ENCODE measurements at regions not wholly inside any gene's neighbourhood (a gene's known extent, or its start where the extent isn't known, plus 50 kb on each side); places are given as distances from the start of the nearest gene placed in this dataset.
A peak's percentile ranks its signal among the peaks of the same experiment; 100 is the strongest.

DNA sequence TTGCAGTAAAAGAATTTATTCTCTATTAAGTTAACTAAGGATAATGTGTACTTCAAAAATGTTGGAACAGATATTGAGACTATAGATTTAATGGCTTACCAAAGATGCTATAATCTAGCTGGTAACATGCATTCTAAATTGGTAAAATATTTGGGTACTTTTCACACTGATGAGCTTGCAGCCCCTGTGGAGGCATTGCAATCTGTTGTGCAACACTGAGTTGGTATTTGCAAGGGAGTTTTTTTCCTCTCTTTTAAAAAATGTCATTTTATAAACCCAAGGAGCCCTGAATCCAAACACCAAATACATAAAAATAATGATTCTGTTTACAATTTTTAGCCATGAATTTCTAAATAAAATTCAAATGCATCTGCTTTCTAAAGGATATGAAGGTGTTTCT lies 944.8 kb downstream of the DTWD2 start:
- DNase-seq (no peak), FAIRE-seq (no peak)
- no peaks in the 10 kb centered on the region for H3K9me3 ChIP-seq (ENCODE audit: control insufficient read depth in 2 of 2, insufficient read depth in 1 of 2, low read depth in 1 of 2, low read length in 1 of 2)
- H3K4me1 ChIP-seq (ENCODE audit: control insufficient read depth in 3 of 3, insufficient read depth in 2 of 3, low read depth in 1 of 3, low read length in 2 of 3): no peaks in the 10 kb centered on the region
- H3K27ac ChIP-seq (ENCODE audit: low read depth in 1 of 3, low read length in 2 of 3): no peak overlapping the region
- H3K36me3 ChIP-seq (ENCODE audit: control insufficient read depth in 3 of 3, insufficient read depth in 2 of 3, low read depth in 1 of 3, low read length in 3 of 3): no peaks in the 10 kb centered on the region
- no peaks in the 10 kb centered on the region for H3K27me3 ChIP-seq (ENCODE audit: control insufficient read depth in 3 of 3, insufficient read depth in 3 of 3, low read length in 3 of 3)
- no peak overlapping the region for H3K4me3 ChIP-seq (ENCODE audit: low read depth in 1 of 3, low read length in 3 of 3)

DNA sequence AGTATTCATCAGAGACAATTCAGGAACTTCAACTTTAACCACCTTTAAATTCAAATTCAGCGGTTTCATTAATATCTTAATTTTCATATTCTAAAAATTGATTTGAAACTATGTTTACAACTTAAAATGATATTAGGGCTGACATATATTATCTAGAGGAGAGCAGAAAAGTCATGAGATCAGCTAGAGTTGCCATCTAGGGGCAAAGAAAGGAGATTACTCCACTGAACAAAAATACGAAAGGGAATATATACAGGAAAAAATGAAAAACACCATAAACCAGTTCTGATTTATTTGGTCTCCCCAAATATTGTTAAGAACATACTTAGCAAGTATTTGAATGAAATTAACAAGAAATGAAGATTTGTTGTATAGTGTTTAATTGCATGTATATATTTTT lies 946.3 kb downstream of the DTWD2 start:
- Histone ChIP-seq H3K36me3 (ENCODE audit: control insufficient read depth in 3 of 3, insufficient read depth in 2 of 3, low read depth in 1 of 3, low read length in 3 of 3) (no peaks in the 10 kb centered on the region), H3K9me3 (ENCODE audit: control insufficient read depth in 2 of 2, insufficient read depth in 1 of 2, low read depth in 1 of 2, low read length in 1 of 2) (no peaks in the 10 kb centered on the region), H3K27me3 (ENCODE audit: control insufficient read depth in 3 of 3, insufficient read depth in 3 of 3, low read length in 3 of 3) (no peaks in the 10 kb centered on the region), H3K4me3 (ENCODE audit: low read depth in 1 of 3, low read length in 3 of 3) (no peak overlapping the region), H3K4me1 (ENCODE audit: control insufficient read depth in 3 of 3, insufficient read depth in 2 of 3, low read depth in 1 of 3, low read length in 2 of 3) (no peaks in the 10 kb centered on the region), H3K27ac (ENCODE audit: low read depth in 1 of 3, low read length in 2 of 3) (no peak overlapping the region)
- peak in 1 of 2 donors; percentile 9 for DNase-seq
- WGBS, 3 donors: 59 to 67% (median 63%) methylated on average over 2 of the region's 2 CpGs
- FAIRE-seq: no peak

DNA sequence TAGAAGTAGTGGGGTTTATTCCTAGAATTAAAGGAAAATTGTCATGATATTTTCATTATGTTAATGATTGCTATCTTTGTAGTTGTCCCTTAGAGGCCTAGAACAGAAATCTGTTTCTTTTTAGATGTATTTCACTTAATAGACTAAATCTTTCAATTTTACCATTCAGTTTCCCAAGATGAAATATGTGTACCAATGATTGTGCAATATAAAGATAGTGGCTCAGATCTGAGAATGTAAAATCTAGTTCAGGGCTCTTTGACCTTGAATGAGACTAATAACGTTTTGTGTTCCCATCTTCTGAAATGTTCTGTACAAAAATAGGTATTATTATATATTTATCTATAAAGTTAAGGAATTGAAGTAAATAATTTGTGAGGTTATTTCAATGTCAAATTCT lies 947.9 kb downstream of the DTWD2 start:
- H3K27me3 ChIP-seq (ENCODE audit: control insufficient read depth in 3 of 3, insufficient read depth in 3 of 3, low read length in 3 of 3): no peaks in the 10 kb centered on the region
- no peak overlapping the region for H3K27ac ChIP-seq (ENCODE audit: low read depth in 1 of 3, low read length in 2 of 3)
- DNase-seq (no peak), FAIRE-seq (no peak)
- H3K9me3 ChIP-seq (ENCODE audit: control insufficient read depth in 2 of 2, insufficient read depth in 1 of 2, low read depth in 1 of 2, low read length in 1 of 2): no peaks in the 10 kb centered on the region
- no peaks in the 10 kb centered on the region for H3K4me1 ChIP-seq (ENCODE audit: control insufficient read depth in 3 of 3, insufficient read depth in 2 of 3, low read depth in 1 of 3, low read length in 2 of 3)
- H3K36me3 ChIP-seq (ENCODE audit: control insufficient read depth in 3 of 3, insufficient read depth in 2 of 3, low read depth in 1 of 3, low read length in 3 of 3): no peaks in the 10 kb centered on the region
- no peak overlapping the region for H3K4me3 ChIP-seq (ENCODE audit: low read depth in 1 of 3, low read length in 3 of 3)
- WGBS, 3 donors: 14 to 61% (median 16%) methylated on average over 1 of the region's 1 CpG

DNA sequence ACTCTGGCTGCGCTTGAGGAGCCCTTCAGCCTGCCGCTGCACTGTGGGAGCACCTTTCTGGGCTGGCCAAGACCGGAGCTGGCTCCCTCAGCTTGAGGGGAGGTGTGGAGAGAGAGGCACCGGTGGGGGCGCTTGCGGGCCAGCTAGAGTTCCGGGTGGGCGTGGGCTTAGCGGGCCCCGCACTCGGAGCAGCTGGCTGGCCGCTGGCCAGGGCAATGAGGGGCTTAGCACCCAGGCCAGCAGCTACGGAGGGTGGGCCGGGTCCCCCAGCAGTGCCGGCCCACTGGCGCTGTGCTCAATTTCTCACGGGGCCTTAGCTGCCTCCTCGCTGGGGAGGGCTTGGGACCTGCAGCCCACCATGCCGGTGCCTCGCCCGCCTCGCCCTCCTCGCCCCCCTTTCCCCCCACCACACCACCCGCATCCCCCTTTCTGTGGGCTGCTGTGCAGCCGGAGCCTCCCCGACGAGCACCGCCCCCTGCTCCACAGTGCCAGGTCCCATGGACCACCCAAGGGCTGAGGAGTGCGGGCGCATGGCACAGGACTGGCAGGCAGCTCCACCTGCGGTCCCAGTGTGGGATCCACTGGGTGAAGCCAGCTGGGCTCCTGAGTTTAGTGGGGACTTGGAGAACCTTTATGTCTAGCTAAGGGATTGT lies 954.5 kb downstream of the DTWD2 start:
- H3K4me1 ChIP-seq (ENCODE audit: control insufficient read depth in 3 of 3, insufficient read depth in 2 of 3, low read depth in 1 of 3, low read length in 2 of 3): no peaks in the 10 kb centered on the region
- no peak overlapping the region for H3K4me3 ChIP-seq (ENCODE audit: low read depth in 1 of 3, low read length in 3 of 3)
- H3K9me3 ChIP-seq (ENCODE audit: control insufficient read depth in 2 of 2, insufficient read depth in 1 of 2, low read depth in 1 of 2, low read length in 1 of 2): no peaks in the 10 kb centered on the region
- DNase-seq: no peak
- no peak for FAIRE-seq
- no peaks in the 10 kb centered on the region for H3K36me3 ChIP-seq (ENCODE audit: control insufficient read depth in 3 of 3, insufficient read depth in 2 of 3, low read depth in 1 of 3, low read length in 3 of 3)
- H3K27ac ChIP-seq (ENCODE audit: low read depth in 1 of 3, low read length in 2 of 3): no peak overlapping the region
- 92 to 95% (median 94%) methylated on average over 22 to 31 of the region's 31 CpGs for WGBS, 3 donors
- H3K27me3 ChIP-seq (ENCODE audit: control insufficient read depth in 3 of 3, insufficient read depth in 3 of 3, low read length in 3 of 3): no peaks in the 10 kb centered on the region

DNA sequence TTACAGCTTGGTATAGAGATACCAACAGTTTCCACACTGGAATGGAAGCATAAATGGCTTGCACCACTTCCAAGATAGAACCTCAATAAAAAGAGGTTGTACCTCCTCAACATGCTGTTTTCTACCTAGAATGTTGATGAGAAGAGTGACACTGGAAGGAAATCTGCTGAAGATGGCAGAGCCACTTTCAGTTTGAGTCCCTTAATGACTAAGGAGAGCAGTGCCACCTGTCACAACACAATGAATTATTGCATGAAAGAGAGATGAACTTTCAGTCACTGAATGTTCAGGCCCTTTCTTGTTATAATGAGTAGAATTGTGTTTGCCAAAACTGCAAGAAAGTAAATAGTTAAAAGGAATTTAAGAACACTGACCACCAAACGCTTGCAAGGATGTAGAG lies 958.5 kb downstream of the DTWD2 start:
- Histone ChIP-seq H3K36me3 (ENCODE audit: control insufficient read depth in 3 of 3, insufficient read depth in 2 of 3, low read depth in 1 of 3, low read length in 3 of 3) (no peaks in the 10 kb centered on the region), H3K27ac (ENCODE audit: low read depth in 1 of 3, low read length in 2 of 3) (no peak overlapping the region), H3K27me3 (ENCODE audit: control insufficient read depth in 3 of 3, insufficient read depth in 3 of 3, low read length in 3 of 3) (no peaks in the 10 kb centered on the region), H3K4me3 (ENCODE audit: low read depth in 1 of 3, low read length in 3 of 3) (no peak overlapping the region), H3K4me1 (ENCODE audit: control insufficient read depth in 3 of 3, insufficient read depth in 2 of 3, low read depth in 1 of 3, low read length in 2 of 3) (no peaks in the 10 kb centered on the region), H3K9me3 (ENCODE audit: control insufficient read depth in 2 of 2, insufficient read depth in 1 of 2, low read depth in 1 of 2, low read length in 1 of 2) (no peaks in the 10 kb centered on the region)
- FAIRE-seq: no peak
- DNase-seq: no peak
- WGBS, 3 donors: 68 to 73% (median 70%) methylated on average over 1 of the region's 1 CpG

DNA sequence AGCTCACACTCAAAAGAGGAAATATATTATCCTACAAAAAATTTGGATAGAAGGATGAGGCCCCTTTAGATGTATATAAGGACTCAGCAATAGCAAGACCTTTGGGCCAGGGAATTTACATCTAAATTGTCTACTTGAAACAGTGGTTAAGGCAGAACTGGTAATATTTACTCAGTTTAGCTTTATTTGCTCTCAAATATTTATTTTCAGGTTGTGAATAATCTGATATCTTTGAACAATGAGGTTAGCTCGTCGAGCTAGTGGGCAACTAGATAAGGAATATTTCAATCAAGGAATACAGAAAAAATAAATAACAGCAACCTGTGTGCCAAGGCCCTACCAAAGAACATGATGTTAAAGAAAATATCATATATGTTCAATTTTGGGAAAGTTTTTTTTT lies 966.3 kb downstream of the DTWD2 start:
- Histone ChIP-seq H3K27ac (ENCODE audit: low read depth in 1 of 3, low read length in 2 of 3) (no peak overlapping the region), H3K4me1 (ENCODE audit: control insufficient read depth in 3 of 3, insufficient read depth in 2 of 3, low read depth in 1 of 3, low read length in 2 of 3) (no peaks in the 10 kb centered on the region), H3K9me3 (ENCODE audit: control insufficient read depth in 2 of 2, insufficient read depth in 1 of 2, low read depth in 1 of 2, low read length in 1 of 2) (no peaks in the 10 kb centered on the region), H3K36me3 (ENCODE audit: control insufficient read depth in 3 of 3, insufficient read depth in 2 of 3, low read depth in 1 of 3, low read length in 3 of 3) (no peaks in the 10 kb centered on the region), H3K4me3 (ENCODE audit: low read depth in 1 of 3, low read length in 3 of 3) (no peak overlapping the region), H3K27me3 (ENCODE audit: control insufficient read depth in 3 of 3, insufficient read depth in 3 of 3, low read length in 3 of 3) (no peaks in the 10 kb centered on the region)
- DNase-seq (no peak), FAIRE-seq (no peak)
- 42 to 69% (median 65%) methylated on average over 2 of the region's 2 CpGs for WGBS, 3 donors

DNA sequence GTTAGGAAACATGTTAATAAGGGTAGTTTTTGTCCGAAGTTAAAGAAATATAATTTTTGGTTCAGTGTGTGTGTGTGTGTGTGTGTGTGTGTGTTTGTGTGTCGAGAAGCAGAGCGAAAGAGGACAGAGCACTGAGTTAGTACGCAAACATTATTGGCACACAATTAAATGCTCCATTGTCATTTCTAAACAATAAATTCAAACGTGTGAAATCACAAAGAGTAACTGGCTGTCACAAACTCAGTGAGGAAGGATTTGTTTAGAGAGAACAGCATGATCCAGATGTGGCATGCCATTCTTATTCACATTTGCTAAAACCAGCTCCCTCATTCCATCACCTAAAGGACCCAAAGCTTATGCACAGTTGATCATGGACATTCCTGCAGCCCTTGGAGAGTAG lies 970.8 kb downstream of the DTWD2 start:
- H3K4me3 ChIP-seq (ENCODE audit: low read depth in 1 of 3, low read length in 3 of 3): no peak overlapping the region
- H3K27ac ChIP-seq (ENCODE audit: low read depth in 1 of 3, low read length in 2 of 3): no peak overlapping the region
- 77 to 79% (median 78%) methylated on average over 5 of the region's 5 CpGs for WGBS, 3 donors
- H3K36me3 ChIP-seq (ENCODE audit: control insufficient read depth in 3 of 3, insufficient read depth in 2 of 3, low read depth in 1 of 3, low read length in 3 of 3): no peaks in the 10 kb centered on the region
- DNase-seq: no peak
- no peaks in the 10 kb centered on the region for H3K9me3 ChIP-seq (ENCODE audit: control insufficient read depth in 2 of 2, insufficient read depth in 1 of 2, low read depth in 1 of 2, low read length in 1 of 2)
- no peaks in the 10 kb centered on the region for H3K4me1 ChIP-seq (ENCODE audit: control insufficient read depth in 3 of 3, insufficient read depth in 2 of 3, low read depth in 1 of 3, low read length in 2 of 3)
- no peak for FAIRE-seq
- H3K27me3 ChIP-seq (ENCODE audit: control insufficient read depth in 3 of 3, insufficient read depth in 3 of 3, low read length in 3 of 3): no peaks in the 10 kb centered on the region

DNA sequence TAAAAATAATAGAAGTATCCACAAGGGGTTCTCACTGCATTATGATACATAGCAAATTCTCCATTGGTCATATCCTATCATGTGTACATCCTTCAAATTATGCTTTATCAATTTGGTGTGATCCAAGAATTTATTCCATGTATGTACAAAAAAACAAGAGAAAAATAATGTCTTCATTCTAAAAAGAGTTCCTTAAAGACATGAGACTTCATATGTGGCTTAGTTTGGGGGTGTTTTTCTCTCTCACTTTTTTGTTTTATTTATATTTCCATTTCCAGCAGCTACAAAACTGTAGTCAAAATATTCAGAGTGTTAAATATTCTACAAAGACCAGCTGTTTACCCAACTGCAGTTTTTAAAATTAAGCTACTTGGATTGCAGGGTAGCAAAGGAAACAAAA lies 972.0 kb downstream of the DTWD2 start:
- DNase-seq: no peak
- Histone ChIP-seq H3K4me3 (ENCODE audit: low read depth in 1 of 3, low read length in 3 of 3) (no peak overlapping the region), H3K9me3 (ENCODE audit: control insufficient read depth in 2 of 2, insufficient read depth in 1 of 2, low read depth in 1 of 2, low read length in 1 of 2) (no peaks in the 10 kb centered on the region), H3K27ac (ENCODE audit: low read depth in 1 of 3, low read length in 2 of 3) (no peak overlapping the region), H3K4me1 (ENCODE audit: control insufficient read depth in 3 of 3, insufficient read depth in 2 of 3, low read depth in 1 of 3, low read length in 2 of 3) (no peaks in the 10 kb centered on the region), H3K36me3 (ENCODE audit: control insufficient read depth in 3 of 3, insufficient read depth in 2 of 3, low read depth in 1 of 3, low read length in 3 of 3) (no peaks in the 10 kb centered on the region), H3K27me3 (ENCODE audit: control insufficient read depth in 3 of 3, insufficient read depth in 3 of 3, low read length in 3 of 3) (no peaks in the 10 kb centered on the region)
- FAIRE-seq: no peak

DNA sequence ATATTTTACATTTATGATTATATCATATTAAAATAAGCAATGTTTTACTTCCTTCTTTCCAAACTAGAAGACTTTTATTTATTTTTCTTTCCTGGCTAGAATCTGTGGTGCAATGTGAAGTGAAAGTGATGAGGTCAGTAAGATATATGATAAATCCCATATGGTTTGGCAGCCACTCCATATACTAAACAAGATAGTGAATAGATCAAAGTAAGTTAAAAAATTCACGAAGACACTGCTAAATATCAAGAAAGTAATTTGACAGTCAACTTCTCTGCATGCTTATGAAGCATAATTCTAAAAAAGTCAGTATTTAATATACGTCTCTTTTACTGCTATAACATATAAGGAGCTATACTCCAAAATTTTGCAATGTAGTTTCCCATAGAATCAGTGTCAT lies 972.8 kb downstream of the DTWD2 start:
- DNase-seq: no peak
- no peaks in the 10 kb centered on the region for H3K36me3 ChIP-seq (ENCODE audit: control insufficient read depth in 3 of 3, insufficient read depth in 2 of 3, low read depth in 1 of 3, low read length in 3 of 3)

More for the DNA sequence above, 972.8 kb downstream of the DTWD2 start:
- Histone ChIP-seq H3K4me3 (ENCODE audit: low read depth in 1 of 3, low read length in 3 of 3) (no peak overlapping the region), H3K9me3 (ENCODE audit: control insufficient read depth in 2 of 2, insufficient read depth in 1 of 2, low read depth in 1 of 2, low read length in 1 of 2) (no peaks in the 10 kb centered on the region), H3K27ac (ENCODE audit: low read depth in 1 of 3, low read length in 2 of 3) (no peak overlapping the region), H3K4me1 (ENCODE audit: control insufficient read depth in 3 of 3, insufficient read depth in 2 of 3, low read depth in 1 of 3, low read length in 2 of 3) (no peaks in the 10 kb centered on the region), H3K27me3 (ENCODE audit: control insufficient read depth in 3 of 3, insufficient read depth in 3 of 3, low read length in 3 of 3) (no peaks in the 10 kb centered on the region)
- 70 to 80% (median 70%) methylated on average over 2 of the region's 2 CpGs for WGBS, 3 donors
- no peak for FAIRE-seq
